K562 (cell line): ENCODE measurements at regions not wholly inside any gene's neighbourhood (a gene's known extent, or its start where the extent isn't known, plus 50 kb on each side); places are given as distances from the start of the nearest gene placed in this dataset.
A peak's percentile ranks its signal among the peaks of the same experiment; 100 is the strongest.

ENCODE experiments used
- ATF6 ChIP-seq: sonication (generic); formaldehyde crosslinking; IDR thresholded peaks from 2 replicates; pipeline ENCODE4 v1.4.0; 2020; ENCODE audit warnings: mild to moderate bottlenecking, missing genetic modification reagents
- CBX1 ChIP-seq: sonication (generic); IDR thresholded peaks from 2 replicates; pipeline ENCODE4 v1.6.1; 2016; ENCODE audit warnings: antibody characterized with exemption, low read depth, mild to moderate bottlenecking
- CEBPB ChIP-seq: fragments of 450-650 bp; IDR thresholded peaks from 2 replicates; pipeline ENCODE4 v1.6.1; 2016; ENCODE audit warnings: missing genetic modification characterization, missing compliant biosample characterization
- E2F1 ChIP-seq: sonication (generic); formaldehyde crosslinking; IDR thresholded peaks from 2 replicates; pipeline ENCODE4 v1.8.1; 2023; ENCODE audit warnings: mild to moderate bottlenecking, missing genetic modification reagents, moderate library complexity
- ELF2 ChIP-seq: fragments of 250-450 bp; sonication (Bioruptor Pico); IDR thresholded peaks from 2 replicates; pipeline ENCODE4 v1.5.0; 2021; ENCODE audit warnings: mild to moderate bottlenecking
- FOSL1 ChIP-seq: fragments of 200-800 bp; sonication (Bioruptor generic); conservative IDR thresholded peaks from 2 replicates; pipeline ENCODE4 v1.6.1; 2016; ENCODE audit warnings: missing genetic modification characterization, missing compliant biosample characterization
- FOXM1 ChIP-seq, 2 experiments: fragments of 450-650 bp in 1 of 2; sonication (generic) in 1 of 2; formaldehyde crosslinking in 1 of 2; IDR thresholded peaks; 2 replicates each; pipeline versions ENCODE4 v1.6.1 to v1.9.0; 2017 to 2022; ENCODE audit warnings: low read depth in 2 of 2, mild to moderate bottlenecking in 2 of 2, missing genetic modification reagents in 1 of 2, moderate library complexity in 1 of 2
- HDAC2 ChIP-seq: fragments of 450-650 bp; IDR thresholded peaks from 2 replicates; pipeline ENCODE4 v1.6.1; 2016; ENCODE audit warnings: mild to moderate bottlenecking
- KDM1A ChIP-seq, 2 experiments: fragments of 450-650 bp; IDR thresholded peaks; 2 replicates each; pipeline ENCODE4 v1.6.1; 2016; ENCODE audit warnings: mild to moderate bottlenecking in 2 of 2
- KLF10 ChIP-seq: fragments of 250-450 bp; sonication (Bioruptor Pico); IDR thresholded peaks from 2 replicates; pipeline ENCODE4 v1.6.1; 2021; ENCODE audit warnings: matching md5 sums
- MEIS2 ChIP-seq: fragments of 450-650 bp; IDR thresholded peaks from 2 replicates; pipeline ENCODE4 v1.6.1; 2014; ENCODE audit warnings: mild to moderate bottlenecking; ENCODE audit not compliant: partially characterized antibody
- MYC ChIP-seq, 2 experiments: fragments of 250-450 bp in 1 of 2; sonication (Bioruptor Pico) in 1 of 2; IDR thresholded peaks; 2 replicates each; pipeline versions ENCODE4 v1.5.1 to v1.6.1; 2012 to 2021; ENCODE audit warnings: low read depth in 2 of 2, borderline replicate concordance in 1 of 2, improper control_type of control experiment in 1 of 2, low read length in 1 of 2, mild to moderate bottlenecking in 1 of 2, moderate library complexity in 1 of 2
- NFIX ChIP-seq: fragments of 250-450 bp; sonication (Bioruptor Pico); IDR thresholded peaks from 2 replicates; pipeline ENCODE4 v1.4.0; 2020; ENCODE audit warnings: low read depth, mild to moderate bottlenecking, moderate library complexity
- PKNOX1 ChIP-seq: fragments of 450-650 bp; IDR thresholded peaks from 2 replicates; pipeline ENCODE4 v1.6.1; 2016
- PML ChIP-seq: IDR thresholded peaks from 2 replicates; pipeline ENCODE4 v1.6.1; 2012; ENCODE audit warnings: low read length, inconsistent platforms
- RCOR1 ChIP-seq, 2 experiments: IDR thresholded peaks; 2 replicates each; pipeline ENCODE4 v1.6.1; 2012; ENCODE audit warnings: low read depth in 2 of 2, low read length in 2 of 2, borderline replicate concordance in 1 of 2, improper control_type of control experiment in 1 of 2
- SPI1 ChIP-seq: IDR thresholded peaks from 2 replicates; pipeline ENCODE4 v1.6.1; 2011; ENCODE audit warnings: low read depth, low read length, control low read depth, borderline replicate concordance
- STAT5B ChIP-seq: fragments of 250-450 bp; sonication (Bioruptor Pico); IDR thresholded peaks from 2 replicates; pipeline ENCODE4 v1.8.0; 2021; ENCODE audit warnings: mild to moderate bottlenecking, inconsistent platforms
- TCF15 ChIP-seq: fragments of 250-450 bp; sonication (Bioruptor Pico); IDR thresholded peaks from 2 replicates; pipeline ENCODE4 v1.8.0; 2022; ENCODE audit warnings: moderate library complexity, mild to moderate bottlenecking, inconsistent platforms
- THRB ChIP-seq: fragments of 450-650 bp; formaldehyde crosslinking; conservative IDR thresholded peaks from 2 replicates; pipeline ENCODE4 v1.4.0; 2022; ENCODE audit warnings: mild to moderate bottlenecking, missing genetic modification characterization
- ZNF445 ChIP-seq: fragments of 250-450 bp; sonication (Bioruptor Pico); IDR thresholded peaks from 2 replicates; pipeline ENCODE4 v1.4.0; 2020; ENCODE audit warnings: low read depth, mild to moderate bottlenecking, moderate library complexity

GRCh38 chr9:113808391-113809358, 67.4 kb upstream of the ZNF618 start (continued):
- TF ChIP-seq ATF6 (CRISPR knock-in tag) (no peak), MEIS2 (peak; percentile 46), E2F1 (CRISPR knock-in tag) (no peak), PKNOX1 (peak; percentile 84), NFIX (CRISPR knock-in tag) (no peak), CBX1 (peak; percentile 36; the same call in 1 of the 2 replicates), HDAC2 (peak; percentile 62; the same call in 1 of the 2 replicates), FOXM1 (IDR thresholded peaks at IDR 0.05; ENCODE audit: low read depth) (no peak), FOXM1 (CRISPR knock-in tag; IDR thresholded peaks at IDR 0.05; ENCODE audit: low read depth) (no peak), KLF10 (no peak), SPI1 (peak; percentile 51; the same call in 1 of the 2 replicates), PML (no peak), THRB (no peak), ELF2 (no peak), MYC (IDR thresholded peaks at IDR 0.05; ENCODE audit: low read depth, low read length) (peak; percentile 44), MYC (CRISPR knock-in tag; IDR thresholded peaks at IDR 0.05; ENCODE audit: borderline replicate concordance, low read depth) (no peak), RCOR1 (IDR thresholded peaks at IDR 0.05; ENCODE audit: borderline replicate concordance in 1 of 2, low read depth in 2 of 2, low read length in 2 of 2) (peak in 1 of 2 experiments; percentile 78; a peak in 1 of 4 replicates), STAT5B (no peak), CEBPB (tag) (peak; percentile 93), ZNF445 (no peak), TCF15 (CRISPR knock-in tag) (no peak), KDM1A (IDR thresholded peaks at IDR 0.05) (peak; percentile 50 to 75; a peak in 3 of 4 replicates), FOSL1 (tag) (peak; percentile 53)
